ENCODE measurements at regions not wholly inside any gene's neighbourhood (a gene's known extent, or its start where the extent isn't known, plus 50 kb on each side); places are given as distances from the start of the nearest gene placed in this dataset.

GRCh38 chr2:17036361-17036760 is 370.7 kb upstream of the CYRIA start:
- H3K27ac Mint-ChIP-seq: no peak overlapping the region
- H3K4me3 Mint-ChIP-seq: no peak overlapping the region
- H3K23ac ChIP-seq (ENCODE audit: insufficient read length, low read depth, low read length): no peak overlapping the region
- no peak overlapping the region for H3K4ac ChIP-seq (ENCODE audit: low read depth, low read length)
- H2AK5ac ChIP-seq (ENCODE audit: insufficient read length, low read length): no peak overlapping the region
- no peaks in the 10 kb centered on the region for H3K9me3 ChIP-seq (ENCODE audit: control insufficient read depth, low read depth, low read length)
- H4K91ac ChIP-seq (ENCODE audit: insufficient read length, low read depth, low read length): no peak overlapping the region
- no peak overlapping the region for H2BK120ac ChIP-seq (ENCODE audit: low read depth, low read length, poor library complexity, severe bottlenecking)
- no peak overlapping the region for H2BK15ac ChIP-seq (ENCODE audit: low read depth, low read length)
- no peak overlapping the region for H3K18ac ChIP-seq (ENCODE audit: insufficient read length, low read depth, low read length)
- no peak overlapping the region for H2BK20ac ChIP-seq (ENCODE audit: low read depth, low read length, poor library complexity, severe bottlenecking)
- no CpG with 5 or more reads among the region's 5 CpGs for WGBS (ENCODE audit: extremely low coverage, insufficient read length, low lambda C conversion rate)
- no peak overlapping the region for H2BK12ac ChIP-seq (ENCODE audit: insufficient read length, low read depth, low read length)
- no peaks in the 10 kb centered on the region for H3K27me3 Mint-ChIP-seq (ENCODE audit: low read depth)
- peaks cover 0 to 1% of the 10 kb centered on the region in 2 experiments; a peak in 2 of 5 replicates for H3K9me3 Mint-ChIP-seq
- H3K79me2 ChIP-seq (ENCODE audit: insufficient read depth, low read length): no peaks in the 10 kb centered on the region
- no peak overlapping the region for H3T11ph ChIP-seq (ENCODE audit: low read length)
- H4K5ac ChIP-seq (ENCODE audit: insufficient read length, low read depth, low read length): no peak overlapping the region
- H3K56ac ChIP-seq (ENCODE audit: insufficient read length, low read depth, low read length): no peak overlapping the region
- H3K4me1 Mint-ChIP-seq: peaks cover 5% of the 10 kb centered on the region in 2 experiments; a peak in 3 of 4 replicates
- no peak for TF ChIP-seq CTCF (conservative IDR thresholded peaks at IDR 0.05)
- no peak overlapping the region for H3K27ac ChIP-seq (ENCODE audit: insufficient read length, low read depth, low read length)
- no peak overlapping the region for H2BK5ac ChIP-seq (ENCODE audit: insufficient read length, low read length)
- no peaks in the 10 kb centered on the region for H4K20me1 ChIP-seq (ENCODE audit: control insufficient read depth, insufficient read depth, insufficient read length)
- no peak overlapping the region for H4K8ac ChIP-seq (replicated peaks; ENCODE audit: insufficient read length, low read depth, low read length)
- H2AFZ ChIP-seq (ENCODE audit: low read length): no peak overlapping the region
- no peak overlapping the region for H3K4me2 ChIP-seq (ENCODE audit: insufficient read depth, insufficient read length, low read length)
- H3K4me1 ChIP-seq (ENCODE audit: insufficient read depth, low read length): no peaks in the 10 kb centered on the region
- H3K23me2 ChIP-seq (ENCODE audit: insufficient read length, low read depth, low read length, poor library complexity, severe bottlenecking): no peaks in the 10 kb centered on the region
- no peak for DNase-seq
- no peak overlapping the region for H3K9ac ChIP-seq (ENCODE audit: extremely low read depth, insufficient read length, low read length)
- peaks cover 0 to 6% (median 5%) of the 10 kb centered on the region in 3 experiments; a peak in 2 of 7 replicates for H3K36me3 Mint-ChIP-seq (ENCODE audit: insufficient read depth in 1 of 3, low read depth in 3 of 3)
- H3K27me3 ChIP-seq (ENCODE audit: insufficient read depth, low read length): no peaks in the 10 kb centered on the region
- no peak overlapping the region for H3K14ac ChIP-seq (ENCODE audit: insufficient read depth, low read length)
- no peaks in the 10 kb centered on the region for H3K79me1 ChIP-seq (ENCODE audit: insufficient read depth, low read depth, low read length, poor library complexity, severe bottlenecking)

All from H9 (cell line).